ENCODE measurements at regions not wholly inside any gene's neighbourhood (a gene's known extent, or its start where the extent isn't known, plus 50 kb on each side); places are given as distances from the start of the nearest gene placed in this dataset.

GRCh38 chr12:97093187-97093683, 186.2 kb downstream of the NEDD1 start:
- no peak for DNase-seq (ENCODE audit: low read depth)

- no peak for DNase-seq (ENCODE audit: low read depth)
These were observed 190.7 kb downstream of the NEDD1 start for GRCh38 chr12:97097734-97098133.

GRCh38 chr12:97109441-97109840, 202.4 kb downstream of the NEDD1 start:
- no peak for DNase-seq (ENCODE audit: low read depth)

DNA sequence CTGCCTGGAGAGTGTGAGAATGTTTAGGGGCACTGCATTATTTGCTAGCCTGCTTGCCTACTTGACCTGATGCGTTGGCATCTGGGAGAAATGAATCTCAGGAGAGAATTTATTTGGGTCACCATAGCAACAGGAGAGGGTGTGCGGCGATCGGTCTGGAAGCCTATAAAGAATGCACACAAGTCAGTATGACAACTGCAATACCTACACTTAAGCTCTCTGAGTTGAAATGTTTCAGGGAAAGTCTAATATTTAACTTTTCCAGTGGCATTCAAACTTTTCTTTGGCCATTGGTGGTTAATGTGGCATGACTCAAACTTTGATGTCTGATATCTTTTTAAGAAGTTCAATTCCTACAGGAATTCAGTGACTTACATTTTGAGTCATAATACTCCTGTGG, 205.1 kb downstream of the NEDD1 start:
- no peak for DNase-seq (ENCODE audit: low read depth)

GRCh38 chr12:97118796-97119375, 211.8 kb downstream of the NEDD1 start:
- no peak for DNase-seq (ENCODE audit: low read depth)

DNA sequence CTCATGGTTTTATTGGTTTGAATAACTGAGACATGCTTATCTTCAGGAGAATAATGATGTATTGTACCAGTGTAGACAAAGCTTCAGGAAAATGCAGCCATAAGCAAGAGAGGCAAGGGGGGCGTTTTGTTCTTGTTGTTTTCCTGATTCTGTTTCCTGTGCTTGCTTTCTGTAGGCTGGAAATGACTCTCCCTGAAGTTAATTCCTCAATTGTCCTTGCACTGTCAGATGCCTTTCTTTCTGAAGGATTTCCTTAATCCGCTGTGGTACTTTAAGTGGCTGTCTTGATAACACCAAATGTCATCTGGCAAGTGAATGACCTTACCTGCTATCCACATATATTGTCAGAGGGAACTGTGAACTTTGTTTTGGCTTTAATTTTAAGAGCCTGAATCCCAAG, 220.0 kb downstream of the NEDD1 start:
- no peak for DNase-seq (ENCODE audit: low read depth)

GRCh38 chr12:97131220-97131981, 224.3 kb downstream of the NEDD1 start:
- no peak for DNase-seq (ENCODE audit: low read depth)

- no peak for DNase-seq (ENCODE audit: low read depth)
These were observed 225.2 kb downstream of the NEDD1 start for GRCh38 chr12:97132270-97132669.

GRCh38 chr12:97134495-97134894, 227.4 kb downstream of the NEDD1 start:
- DNase-seq (ENCODE audit: low read depth), result no peak

- no peak for DNase-seq (ENCODE audit: low read depth)
These were observed 233.3 kb downstream of the NEDD1 start for GRCh38 chr12:97140355-97140754.

DNA sequence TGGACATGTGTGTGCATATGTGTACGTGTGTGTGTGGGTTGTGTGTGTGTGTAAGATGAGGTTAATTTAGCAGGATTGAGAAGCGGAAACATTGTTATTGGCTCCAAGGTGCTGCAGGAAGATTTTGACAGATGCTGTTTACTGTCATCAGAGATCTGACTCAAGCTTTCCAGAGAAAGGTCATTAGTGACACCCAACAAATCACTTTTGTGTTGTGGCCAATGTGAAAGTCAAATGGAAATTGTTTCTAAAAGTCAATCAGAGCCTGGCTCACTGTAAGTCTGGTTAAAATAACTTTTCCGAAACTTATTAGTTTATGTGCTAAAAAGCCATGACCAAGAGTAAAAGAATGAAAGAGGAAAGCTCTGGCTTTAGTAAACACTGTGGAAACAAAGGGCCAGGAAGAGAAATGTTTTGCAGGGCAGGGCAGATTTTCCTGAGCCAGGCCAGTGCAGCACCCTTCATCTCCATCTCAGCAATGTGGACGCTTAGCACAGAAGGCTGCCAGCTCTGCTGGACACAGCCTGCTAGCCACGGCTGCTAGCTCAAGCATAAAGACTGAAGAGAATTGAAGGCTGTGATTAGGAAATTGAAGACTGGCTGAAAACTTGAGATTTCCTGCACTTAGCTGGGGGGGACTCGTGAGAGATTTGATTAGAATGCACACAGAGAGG, 235.8 kb downstream of the NEDD1 start:
- no peak for DNase-seq (ENCODE audit: low read depth)

DNA sequence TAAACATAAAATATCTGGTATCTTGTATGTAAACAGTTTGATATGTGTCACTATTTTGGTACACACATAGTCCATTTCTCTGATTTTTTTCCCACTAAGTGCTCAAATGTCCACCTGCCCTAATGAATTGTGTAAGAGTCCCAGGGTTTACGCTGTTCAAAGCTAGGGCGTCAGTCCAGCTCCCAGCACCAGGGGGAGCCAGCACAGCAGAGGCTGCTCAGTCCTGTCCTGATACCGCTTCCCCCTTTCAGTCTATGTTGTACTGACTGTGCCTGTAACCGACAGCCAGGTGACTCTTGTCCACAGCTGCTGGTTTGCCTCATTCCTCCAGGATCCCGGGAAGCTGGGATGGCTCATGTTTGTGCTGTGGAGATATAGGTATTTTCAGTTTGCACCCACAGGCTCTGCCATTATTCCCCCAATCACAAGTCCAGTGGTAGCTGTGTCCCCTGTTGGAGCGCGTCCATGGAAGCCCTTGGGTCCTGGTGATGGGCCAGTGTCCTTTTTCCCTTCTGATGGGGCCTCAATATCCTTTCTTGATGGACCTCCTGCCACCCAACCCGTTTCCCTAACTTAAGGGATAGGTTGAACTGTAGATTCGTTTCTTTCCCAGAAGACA, 242.0 kb downstream of the NEDD1 start:
- peak; percentile 12 for DNase-seq (ENCODE audit: low read depth)

DNA sequence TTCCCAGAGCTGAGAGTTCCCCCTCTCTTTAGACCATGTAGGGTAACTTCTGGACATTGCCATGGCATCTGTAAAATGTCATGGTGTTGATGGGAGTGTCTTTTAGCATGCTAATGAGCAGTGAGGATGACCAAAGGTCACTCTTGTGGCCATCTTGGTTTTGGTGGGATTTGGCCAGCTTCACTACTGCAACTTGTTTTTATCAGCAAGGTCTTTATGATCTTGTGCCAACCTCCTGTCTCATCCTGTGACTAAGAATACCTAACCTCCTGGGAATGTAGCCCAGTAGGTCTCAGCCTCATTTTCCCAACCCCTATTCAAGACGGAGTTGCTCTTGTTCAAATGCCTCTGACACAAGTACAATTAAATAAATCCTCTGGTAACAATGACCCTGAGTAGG, 244.4 kb downstream of the NEDD1 start:
- peak; percentile 11 for DNase-seq (ENCODE audit: low read depth)

DNA sequence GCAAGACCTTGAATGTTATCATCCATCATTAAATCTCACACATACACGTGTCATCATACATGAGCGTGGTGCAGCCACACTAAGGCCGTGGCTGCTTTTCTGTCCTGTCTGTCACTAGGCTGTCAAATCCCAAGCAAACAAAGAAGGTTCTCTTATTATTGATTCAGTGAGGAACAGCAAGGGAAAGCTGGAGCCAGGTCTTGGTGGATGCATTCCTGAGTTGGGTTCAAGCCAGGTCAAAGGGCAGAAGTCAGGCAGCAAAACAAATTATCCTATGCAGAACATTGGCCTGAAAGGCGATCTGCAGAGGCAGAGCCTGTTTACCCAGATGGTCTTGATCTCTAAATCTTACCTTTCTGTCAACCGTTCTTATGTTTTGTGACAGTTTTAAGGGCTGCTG, 252.3 kb downstream of the NEDD1 start:
- DNase-seq (ENCODE audit: low read depth), result no peak

GRCh38 chr12:97160277-97160676, 253.2 kb downstream of the NEDD1 start:
- DNase-seq (ENCODE audit: low read depth), result no peak

DNA sequence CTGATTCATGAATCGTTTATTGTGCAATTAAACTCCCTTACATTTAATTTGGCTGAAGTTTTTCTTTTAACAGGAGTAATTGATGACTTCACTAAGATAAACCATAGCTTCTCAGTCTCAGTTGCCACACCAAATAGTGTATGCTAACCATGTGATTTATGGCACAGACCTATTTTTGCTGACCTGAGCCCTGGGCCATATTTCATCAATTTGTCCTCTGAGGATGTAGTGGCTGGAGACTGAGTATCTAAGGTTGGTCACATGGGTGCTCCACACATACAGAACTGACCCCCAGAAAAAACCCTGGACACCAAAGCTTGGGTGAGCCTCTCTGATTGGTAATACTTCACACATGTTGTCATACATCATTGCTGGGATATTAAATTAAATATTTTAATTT, 255.1 kb downstream of the NEDD1 start:
- no peak for DNase-seq (ENCODE audit: low read depth)

DNA sequence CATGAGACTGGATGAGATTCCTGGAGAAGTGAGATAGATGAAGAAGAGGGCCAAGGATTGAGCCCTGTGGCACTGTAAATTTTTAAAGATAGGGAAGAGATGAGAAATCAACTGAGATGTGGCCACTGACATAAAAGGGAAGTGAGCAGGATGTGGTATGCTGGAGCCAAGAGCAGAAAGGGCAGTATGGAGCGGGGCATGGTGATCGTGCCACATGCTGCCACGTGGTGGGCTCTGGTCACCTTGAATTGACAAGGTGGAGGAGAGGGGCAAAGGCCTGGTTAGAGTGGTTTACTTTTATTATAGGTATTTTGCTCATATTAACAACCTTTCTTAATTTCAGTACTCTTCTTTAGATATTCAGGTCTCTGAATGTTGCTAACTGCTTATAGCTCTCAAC, 257.9 kb downstream of the NEDD1 start:
- no peak for DNase-seq (ENCODE audit: low read depth)

GRCh38 chr12:97167598-97167997, 260.5 kb downstream of the NEDD1 start:
- no peak for DNase-seq (ENCODE audit: low read depth)

DNA sequence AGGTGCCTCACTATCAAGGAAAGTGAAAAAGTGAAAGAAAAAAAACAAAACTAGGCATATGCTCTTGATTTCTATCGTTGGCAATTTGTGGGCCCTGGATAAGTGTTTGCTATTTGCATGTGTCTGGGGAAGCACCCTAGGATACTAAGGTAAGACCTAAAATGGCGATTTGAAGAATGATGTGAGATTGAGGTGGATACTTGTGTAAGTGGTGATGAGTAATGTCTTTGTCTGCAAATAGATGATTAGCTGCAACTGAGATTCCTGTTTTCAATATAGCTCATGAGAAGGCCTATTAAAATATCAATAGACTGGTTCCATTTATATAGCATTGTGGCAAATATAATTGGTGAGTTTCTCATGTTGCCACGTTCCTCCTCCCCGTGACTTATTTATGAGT, 261.7 kb downstream of the NEDD1 start:
- DNase-seq (ENCODE audit: low read depth), result no peak

DNA sequence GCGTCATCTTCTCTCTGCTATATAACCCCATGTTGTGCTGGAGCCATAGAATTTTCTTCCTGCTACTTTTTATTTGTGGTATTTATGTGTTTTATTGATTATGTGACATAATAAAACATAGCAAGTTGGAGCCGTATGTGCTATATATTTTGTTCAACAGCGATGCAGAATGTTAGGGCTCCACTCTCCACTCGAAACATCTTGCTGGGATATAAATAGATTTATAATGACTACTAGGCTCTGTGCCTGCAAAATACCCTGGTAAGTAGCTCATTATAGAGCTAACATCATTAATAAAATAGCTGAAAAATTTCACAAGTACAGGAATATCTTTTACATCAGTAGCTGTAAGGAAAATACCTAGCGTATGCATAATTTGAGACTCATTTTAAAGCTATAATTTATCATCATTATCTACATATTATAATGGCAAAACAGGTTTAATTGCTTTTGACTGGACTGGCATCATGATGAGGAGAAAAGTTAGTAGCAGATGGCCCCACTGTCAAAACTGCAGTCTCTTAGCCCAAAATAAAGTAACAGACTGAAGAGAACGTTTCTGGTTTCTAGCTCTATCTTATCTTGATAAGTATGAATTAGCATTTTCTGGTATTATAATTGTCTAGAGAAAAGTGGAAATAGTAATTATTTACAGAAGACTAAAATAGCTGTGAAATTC, 263.0 kb downstream of the NEDD1 start:
- no peak for DNase-seq (ENCODE audit: low read depth)

- no peak for DNase-seq (ENCODE audit: low read depth)
These were observed 266.8 kb downstream of the NEDD1 start for GRCh38 chr12:97173688-97174410.
